SK-N-SH (cell line): ENCODE measurements at regions not wholly inside any gene's neighbourhood (a gene's known extent, or its start where the extent isn't known, plus 50 kb on each side); places are given as distances from the start of the nearest gene placed in this dataset.

ENCODE experiments used
- CTCF ChIA-PET: fragments of 300-600, 350-600 bp; formaldehyde crosslinking; extraction: SDS; loops from one replicate; lab custom pipeline; 2021; lab: Yijun Ruan, JAX
- POLR2A ChIA-PET: fragments of 350-600 bp; sonication (Branson Sonifier 250); formaldehyde crosslinking; extraction: SDS; loops from one replicate; lab custom pipeline; 2020; ENCODE audit warnings: antibody characterized with exemption, inconsistent platforms; lab: Yijun Ruan, JAX
- DNase-seq: peaks from one replicate; pipeline ENCODE4 v3.0.0; 2012
- H2AFZ ChIP-seq: fragments of 200-600 bp; sonication (generic); 2 replicates; pipeline ENCODE4 v1.8.1; 2016; ENCODE audit warnings: antibody characterized with exemption, mild to moderate bottlenecking, low read depth
- H3F3A ChIP-seq: fragments of 200-600 bp; sonication (generic); replicated peaks from 2 replicates; pipeline ENCODE3; 2016; ENCODE audit warnings: antibody characterized with exemption, mild to moderate bottlenecking; ENCODE audit not compliant: insufficient read depth
- H3K27ac ChIP-seq, 2 experiments: fragments of 200-500 bp in 1 of 2; fragments of 200-600 bp in 1 of 2; sonication (Bioruptor generic) in 1 of 2; sonication (generic), shearing (Covaris generic) in 1 of 2; 2 replicates each; pipeline versions ENCODE4 v1.5.1 to v1.6.1; 2014 to 2016; ENCODE audit warnings: low read depth in 2 of 2, inconsistent platforms in 1 of 2, low read length in 1 of 2, mild to moderate bottlenecking in 1 of 2, mixed read lengths in 1 of 2
- H3K27me3 ChIP-seq: fragments of 200-600 bp; sonication (generic), shearing (Covaris generic); 2 replicates; pipeline ENCODE4 v1.6.1; 2016; ENCODE audit warnings: mixed run types; ENCODE audit not compliant: insufficient read depth
- H3K36me3 ChIP-seq, 2 experiments: fragments of 200-500 bp in 1 of 2; fragments of 200-600 bp in 1 of 2; sonication (Bioruptor generic) in 1 of 2; sonication (generic) in 1 of 2; replicated peaks in 1 of 2; 2 replicates each; pipeline versions ENCODE3 to v1.5.1; 2014 to 2016; ENCODE audit warnings: low read length in 1 of 2, mild to moderate bottlenecking in 1 of 2; ENCODE audit not compliant: insufficient read depth in 2 of 2, control insufficient read depth in 1 of 2
- H3K4me1 ChIP-seq, 2 experiments: fragments of 200-500 bp in 1 of 2; fragments of 200-600 bp in 1 of 2; sonication (Bioruptor generic) in 1 of 2; sonication (generic), shearing (Covaris generic) in 1 of 2; 2 replicates each; pipeline versions ENCODE4 v1.5.1 to v1.6.1; 2014 to 2016; ENCODE audit warnings: low read depth in 1 of 2, low read length in 1 of 2, mixed run types in 1 of 2; ENCODE audit not compliant: insufficient read depth in 2 of 2, control insufficient read depth in 1 of 2
- H3K4me2 ChIP-seq: fragments of 200-600 bp; sonication (generic), shearing (Covaris generic); 2 replicates; pipeline ENCODE4 v1.6.1; 2017; ENCODE audit warnings: mixed run types
- H3K4me3 ChIP-seq, 2 experiments: fragments of 200-500 bp in 1 of 2; fragments of 200-600 bp in 1 of 2; sonication (Bioruptor generic) in 1 of 2; sonication (generic), shearing (Covaris generic) in 1 of 2; 2 replicates each; pipeline versions ENCODE4 v1.5.1 to v1.8.1; 2014 to 2016; ENCODE audit warnings: low read depth in 2 of 2, inconsistent platforms in 1 of 2, low read length in 1 of 2, mild to moderate bottlenecking in 1 of 2, mixed read lengths in 1 of 2, moderate library complexity in 1 of 2
- H3K79me2 ChIP-seq: fragments of 200-600 bp; sonication (generic); 2 replicates; pipeline ENCODE4 v1.8.1; 2017; ENCODE audit warnings: mild to moderate bottlenecking; ENCODE audit not compliant: insufficient read depth
- H3K9ac ChIP-seq: fragments of 200-600 bp; sonication (generic); 2 replicates; pipeline ENCODE4 v1.6.1; 2017; ENCODE audit warnings: mixed run types
- H3K9me2 ChIP-seq: fragments of 200-600 bp; sonication (generic); 2 replicates; pipeline ENCODE4 v1.6.1; 2017; ENCODE audit warnings: mixed run types
- H3K9me3 ChIP-seq: fragments of 200-600 bp; sonication (generic); 2 replicates; pipeline ENCODE4 v1.6.1; 2017; ENCODE audit warnings: mixed run types, mild to moderate bottlenecking, moderate library complexity
- H4K20me1 ChIP-seq: fragments of 200-600 bp; sonication (generic); 2 replicates; pipeline ENCODE4 v1.6.1; 2017; ENCODE audit warnings: mild to moderate bottlenecking, mixed run types; ENCODE audit not compliant: insufficient read depth
- EZH2phosphoT487 ChIP-seq: fragments of 200-600 bp; sonication (generic); IDR thresholded peaks from 2 replicates; pipeline ENCODE4 v1.6.1; 2017; ENCODE audit warnings: low read depth, mixed run types, mild to moderate bottlenecking, antibody characterized with exemption, moderate library complexity, borderline replicate concordance
- NFIC ChIP-seq: IDR thresholded peaks from 2 replicates; pipeline ENCODE4 v1.4.0; 2012; ENCODE audit warnings: borderline replicate concordance
- NRF1 ChIP-seq: IDR thresholded peaks from 2 replicates; pipeline ENCODE4 v1.6.1; 2012; ENCODE audit warnings: low read depth, mild to moderate bottlenecking, low read length
- REST ChIP-seq: IDR thresholded peaks from 2 replicates; pipeline ENCODE4 v1.6.1; 2012; ENCODE audit warnings: mild to moderate bottlenecking, low read depth, low read length, moderate library complexity
- USF1 ChIP-seq: IDR thresholded peaks from 2 replicates; pipeline ENCODE4 v1.4.0; 2012; ENCODE audit warnings: low read depth, borderline replicate concordance
- WGBS: methylation state at CpG from one replicate; pipeline ENCODE4 v1.1.6; 2017; ENCODE audit warnings: low lambda C conversion rate; 5-methylcytosine and 5-hydroxymethylcytosine counted together
- TF ChIP-seq, protein P1 (sequence below): fragments of 150-350 bp; IDR thresholded peaks from 2 replicates; pipeline ENCODE4 v1.6.1; 2016; ENCODE audit warnings: mild to moderate bottlenecking, low read depth, low read length

GRCh38 chr17:17416007-17416399, 60.8 kb upstream of the MED9 start:
- TF ChIP-seq, protein P1, sequence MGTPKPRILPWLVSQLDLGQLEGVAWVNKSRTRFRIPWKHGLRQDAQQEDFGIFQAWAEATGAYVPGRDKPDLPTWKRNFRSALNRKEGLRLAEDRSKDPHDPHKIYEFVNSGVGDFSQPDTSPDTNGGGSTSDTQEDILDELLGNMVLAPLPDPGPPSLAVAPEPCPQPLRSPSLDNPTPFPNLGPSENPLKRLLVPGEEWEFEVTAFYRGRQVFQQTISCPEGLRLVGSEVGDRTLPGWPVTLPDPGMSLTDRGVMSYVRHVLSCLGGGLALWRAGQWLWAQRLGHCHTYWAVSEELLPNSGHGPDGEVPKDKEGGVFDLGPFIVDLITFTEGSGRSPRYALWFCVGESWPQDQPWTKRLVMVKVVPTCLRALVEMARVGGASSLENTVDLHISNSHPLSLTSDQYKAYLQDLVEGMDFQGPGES: no peak
- peak; percentile 92 for TF ChIP-seq USF1
- Histone ChIP-seq H3K4me3 (no peak overlapping the region), H3K4me2 (no peak overlapping the region), H3K9ac (no peak overlapping the region), H3K27me3 (no peaks in the 10 kb centered on the region), H3K36me3 (no peaks in the 10 kb centered on the region), H3K4me1 (peaks cover 0 to 11% of the 10 kb centered on the region in 2 experiments; a peak in 2 of 4 replicates), H3K9me2 (no peaks in the 10 kb centered on the region), H3F3A (peaks cover 5% of the 10 kb centered on the region), H3K9me3 (no peaks in the 10 kb centered on the region), H2AFZ (peak overlapping the region; percentile 51), H4K20me1 (no peaks in the 10 kb centered on the region), H3K27ac (peak overlapping the region in 1 of 2 experiments; percentile 15; a peak in 2 of 4 replicates), H3K79me2 (no peaks in the 10 kb centered on the region)
- ChIA-PET POLR2A (no interaction called here), CTCF (no interaction called here)
- DNase-seq: peak; percentile 66
- 87% methylated on average over 2 of the region's 2 CpGs for WGBS

- Histone ChIP-seq H4K20me1 (no peaks in the 10 kb centered on the region), H3K9ac (no peak overlapping the region), H3K9me3 (no peaks in the 10 kb centered on the region), H3K4me2 (no peak overlapping the region), H3K4me1 (peaks cover 0 to 11% of the 10 kb centered on the region in 2 experiments; a peak in 2 of 4 replicates), H3F3A (peaks cover 5% of the 10 kb centered on the region), H3K36me3 (no peaks in the 10 kb centered on the region), H2AFZ (peak overlapping the region; percentile 31), H3K9me2 (no peaks in the 10 kb centered on the region), H3K79me2 (no peaks in the 10 kb centered on the region), H3K4me3 (no peak overlapping the region), H3K27ac (peak overlapping the region in 1 of 2 experiments; percentile 15; a peak in 2 of 4 replicates), H3K27me3 (no peaks in the 10 kb centered on the region)
- CTCF ChIA-PET: no interaction called here
- TF ChIP-seq REST: no peak
- no peak for TF ChIP-seq NRF1
- TF ChIP-seq NFIC: no peak
- TF ChIP-seq EZH2phosphoT487: no peak
- POLR2A ChIA-PET: no interaction called here
- WGBS: 86% methylated on average over 15 of the region's 16 CpGs
- no peak for DNase-seq
Observed at GRCh38 chr17:17416400-17417360, 60.1 kb upstream of the MED9 start.
